ENCODE measurements at regions not wholly inside any gene's neighbourhood (a gene's known extent, or its start where the extent isn't known, plus 50 kb on each side); places are given as distances from the start of the nearest gene placed in this dataset.

- ChIA-PET POLR2A (no interaction called here), CTCF (interaction anchor here (1.4 kb wide), 1 partner anchor 84 kb away, joined by 3 read pairs; no protein-coding TSS in a partner anchor)
- ATAC-seq (ENCODE audit: low read depth) (no peak), DNase-seq (no peak)
- H3K9me3 Mint-ChIP-seq = no peaks in the 10 kb centered on the region
- no peak for TF ChIP-seq CTCF (IDR thresholded peaks at IDR 0.05)
- peaks cover 60% of the 10 kb centered on the region for H3K36me3 Mint-ChIP-seq (ENCODE audit: low read depth)
- H3K27ac Mint-ChIP-seq = no peak overlapping the region
- peaks cover 47% of the 10 kb centered on the region for H3K4me1 Mint-ChIP-seq
- intact Hi-C loops (cut with micrococcal nuclease) = no loop called here
- no peak overlapping the region for H3K4me3 Mint-ChIP-seq
- no peaks in the 10 kb centered on the region for H3K27me3 Mint-ChIP-seq
Measured at GRCh38 chr12:94790825-94791224, 140.5 kb upstream of the TMCC3 start.

DNA sequence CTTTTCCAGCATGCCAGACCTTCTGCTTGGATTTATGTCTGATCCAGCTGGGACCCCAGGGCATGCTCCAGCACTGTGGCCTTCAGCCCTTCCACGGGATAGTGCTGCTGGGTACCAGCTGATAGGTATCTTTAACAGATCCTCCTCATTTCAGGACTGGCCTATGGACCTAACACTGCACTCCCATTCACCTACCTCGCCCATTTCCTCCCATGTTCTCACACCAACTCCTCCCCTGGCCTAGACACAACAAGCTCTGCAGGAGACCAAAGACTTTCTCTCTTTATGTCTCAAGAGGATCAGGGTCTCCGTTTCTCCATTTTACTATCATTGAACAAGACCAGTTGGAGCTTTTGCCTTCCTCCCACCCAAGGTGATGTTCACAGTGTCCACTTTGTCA, 140.0 kb upstream of the TMCC3 start:
- POLR2A ChIA-PET = no interaction called here
- H3K27ac Mint-ChIP-seq = no peak overlapping the region
- TF ChIP-seq CTCF (IDR thresholded peaks at IDR 0.05) = no peak

GRCh38 chr12:94789510-94790225, 139.3 kb upstream of the TMCC3 start:
- intact Hi-C loops (cut with micrococcal nuclease) = loop anchor here (2.0 kb wide), 1 partner anchor 13 kb away; no protein-coding TSS in a partner anchor
- Mint-ChIP-seq H3K27ac (no peak overlapping the region), H3K4me1 (peaks cover 45% of the 10 kb centered on the region), H3K36me3 (ENCODE audit: low read depth) (peaks cover 56% of the 10 kb centered on the region), H3K9me3 (no peaks in the 10 kb centered on the region), H3K27me3 (no peaks in the 10 kb centered on the region), H3K4me3 (no peak overlapping the region)
- no peak for TF ChIP-seq CTCF (IDR thresholded peaks at IDR 0.05)
- ChIA-PET CTCF (interaction anchor here (0.9 kb wide), 1 partner anchor 28 kb away, joined by 4 read pairs; no protein-coding TSS in a partner anchor), POLR2A (interaction anchor here (0.6 kb wide), 1 partner anchor 134 kb away, joined by 12 read pairs; no protein-coding TSS in a partner anchor)
- DNase-seq = no peak
- no peak for ATAC-seq (ENCODE audit: low read depth)

More for the DNA sequence above, 140.0 kb upstream of the TMCC3 start:
- Mint-ChIP-seq H3K27me3 (no peaks in the 10 kb centered on the region), H3K36me3 (ENCODE audit: low read depth) (peaks cover 59% of the 10 kb centered on the region), H3K4me1 (peaks cover 47% of the 10 kb centered on the region), H3K9me3 (no peaks in the 10 kb centered on the region), H3K4me3 (no peak overlapping the region)
- intact Hi-C loops (cut with micrococcal nuclease) = no loop called here
- CTCF ChIA-PET = interaction anchor here (0.9 to 1.4 kb wide), 2 partner anchors 28 to 85 kb away, joined by 3 to 4 read pairs; no protein-coding TSS in a partner anchor
- DNase-seq (no peak), ATAC-seq (ENCODE audit: low read depth) (no peak)

DNA sequence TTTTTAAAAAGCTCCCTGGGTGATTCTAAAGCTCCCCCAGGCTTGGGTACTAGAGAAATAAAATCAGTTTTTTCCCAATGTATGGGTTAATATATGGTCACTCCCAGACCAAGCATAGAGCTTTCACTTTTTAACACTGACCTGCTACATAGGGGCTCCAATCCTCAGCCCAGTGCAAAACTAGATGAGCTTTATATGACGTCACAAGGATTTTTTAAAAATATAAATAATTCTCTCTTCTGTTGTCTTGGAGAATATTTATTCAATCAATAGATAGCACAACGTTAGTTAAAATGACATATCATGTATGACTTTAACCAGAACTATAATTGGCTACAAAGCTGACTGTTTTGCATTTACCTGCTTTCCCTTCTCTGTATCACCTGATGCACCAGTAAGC, 137.9 kb upstream of the TMCC3 start:
- Mint-ChIP-seq H3K27me3 (no peaks in the 10 kb centered on the region), H3K4me1 (peaks cover 53% of the 10 kb centered on the region), H3K4me3 (no peak overlapping the region), H3K36me3 (ENCODE audit: low read depth) (peaks cover 45% of the 10 kb centered on the region), H3K9me3 (no peaks in the 10 kb centered on the region), H3K27ac (no peak overlapping the region)
- DNase-seq (no peak), ATAC-seq (ENCODE audit: low read depth) (no peak)
- POLR2A ChIA-PET = interaction anchor here (0.6 to 1.2 kb wide), 4 partner anchors 16 to 85 kb away, joined by 3 to 4 read pairs (median 3); no protein-coding TSS in a partner anchor
- TF ChIP-seq CTCF (IDR thresholded peaks at IDR 0.05) = no peak
- intact Hi-C loops (cut with micrococcal nuclease) = loop anchor here (2.0 kb wide), 1 partner anchor 15 kb away; no protein-coding TSS in a partner anchor
- CTCF ChIA-PET = interaction anchor here (0.7 kb wide), 1 partner anchor 87 kb away, joined by 4 read pairs; no protein-coding TSS in a partner anchor

GRCh38 chr12:94786906-94787305, 136.5 kb upstream of the TMCC3 start:
- TF ChIP-seq CTCF (IDR thresholded peaks at IDR 0.05) = no peak
- DNase-seq (no peak), ATAC-seq (ENCODE audit: low read depth) (no peak)
- H3K36me3 Mint-ChIP-seq (ENCODE audit: low read depth) = peaks cover 40% of the 10 kb centered on the region
- intact Hi-C loops (cut with micrococcal nuclease) = no loop called here
- no peak overlapping the region for H3K27ac Mint-ChIP-seq
- H3K4me3 Mint-ChIP-seq = no peak overlapping the region
- H3K27me3 Mint-ChIP-seq = no peaks in the 10 kb centered on the region
- CTCF ChIA-PET = interaction anchor here (1.2 kb wide), 1 partner anchor 15 kb away, joined by 3 read pairs; no protein-coding TSS in a partner anchor
- H3K9me3 Mint-ChIP-seq = peaks cover 5% of the 10 kb centered on the region
- H3K4me1 Mint-ChIP-seq = peaks cover 45% of the 10 kb centered on the region
- POLR2A ChIA-PET = interaction anchor here (1.2 to 1.3 kb wide), 2 partner anchors 15 to 31 kb away, joined by 3 read pairs; no protein-coding TSS in a partner anchor
